ENCODE measurements at regions not wholly inside any gene's neighbourhood (a gene's known extent, or its start where the extent isn't known, plus 50 kb on each side); places are given as distances from the start of the nearest gene placed in this dataset.

DNA sequence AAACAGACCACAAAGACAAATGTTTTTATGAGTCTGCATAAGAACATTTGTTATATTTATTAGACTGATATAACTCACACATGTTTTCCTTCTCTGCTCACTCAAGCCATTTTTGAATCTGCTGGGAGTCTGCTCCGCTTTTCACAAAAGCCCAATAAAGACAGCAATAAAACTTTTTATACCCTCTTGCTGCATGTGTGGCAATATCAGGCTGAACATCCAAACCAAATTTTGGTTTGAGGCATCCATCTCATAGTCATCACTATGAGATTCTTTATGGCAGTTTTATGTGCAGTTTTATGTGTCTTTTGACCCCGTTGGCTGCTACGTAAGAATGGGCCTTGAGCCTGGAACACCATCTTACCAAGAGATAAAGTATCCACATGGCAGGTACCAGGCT is 1276.8 kb upstream of the ADGRB3 start (continued):
- TF ChIP-seq, protein P1, sequence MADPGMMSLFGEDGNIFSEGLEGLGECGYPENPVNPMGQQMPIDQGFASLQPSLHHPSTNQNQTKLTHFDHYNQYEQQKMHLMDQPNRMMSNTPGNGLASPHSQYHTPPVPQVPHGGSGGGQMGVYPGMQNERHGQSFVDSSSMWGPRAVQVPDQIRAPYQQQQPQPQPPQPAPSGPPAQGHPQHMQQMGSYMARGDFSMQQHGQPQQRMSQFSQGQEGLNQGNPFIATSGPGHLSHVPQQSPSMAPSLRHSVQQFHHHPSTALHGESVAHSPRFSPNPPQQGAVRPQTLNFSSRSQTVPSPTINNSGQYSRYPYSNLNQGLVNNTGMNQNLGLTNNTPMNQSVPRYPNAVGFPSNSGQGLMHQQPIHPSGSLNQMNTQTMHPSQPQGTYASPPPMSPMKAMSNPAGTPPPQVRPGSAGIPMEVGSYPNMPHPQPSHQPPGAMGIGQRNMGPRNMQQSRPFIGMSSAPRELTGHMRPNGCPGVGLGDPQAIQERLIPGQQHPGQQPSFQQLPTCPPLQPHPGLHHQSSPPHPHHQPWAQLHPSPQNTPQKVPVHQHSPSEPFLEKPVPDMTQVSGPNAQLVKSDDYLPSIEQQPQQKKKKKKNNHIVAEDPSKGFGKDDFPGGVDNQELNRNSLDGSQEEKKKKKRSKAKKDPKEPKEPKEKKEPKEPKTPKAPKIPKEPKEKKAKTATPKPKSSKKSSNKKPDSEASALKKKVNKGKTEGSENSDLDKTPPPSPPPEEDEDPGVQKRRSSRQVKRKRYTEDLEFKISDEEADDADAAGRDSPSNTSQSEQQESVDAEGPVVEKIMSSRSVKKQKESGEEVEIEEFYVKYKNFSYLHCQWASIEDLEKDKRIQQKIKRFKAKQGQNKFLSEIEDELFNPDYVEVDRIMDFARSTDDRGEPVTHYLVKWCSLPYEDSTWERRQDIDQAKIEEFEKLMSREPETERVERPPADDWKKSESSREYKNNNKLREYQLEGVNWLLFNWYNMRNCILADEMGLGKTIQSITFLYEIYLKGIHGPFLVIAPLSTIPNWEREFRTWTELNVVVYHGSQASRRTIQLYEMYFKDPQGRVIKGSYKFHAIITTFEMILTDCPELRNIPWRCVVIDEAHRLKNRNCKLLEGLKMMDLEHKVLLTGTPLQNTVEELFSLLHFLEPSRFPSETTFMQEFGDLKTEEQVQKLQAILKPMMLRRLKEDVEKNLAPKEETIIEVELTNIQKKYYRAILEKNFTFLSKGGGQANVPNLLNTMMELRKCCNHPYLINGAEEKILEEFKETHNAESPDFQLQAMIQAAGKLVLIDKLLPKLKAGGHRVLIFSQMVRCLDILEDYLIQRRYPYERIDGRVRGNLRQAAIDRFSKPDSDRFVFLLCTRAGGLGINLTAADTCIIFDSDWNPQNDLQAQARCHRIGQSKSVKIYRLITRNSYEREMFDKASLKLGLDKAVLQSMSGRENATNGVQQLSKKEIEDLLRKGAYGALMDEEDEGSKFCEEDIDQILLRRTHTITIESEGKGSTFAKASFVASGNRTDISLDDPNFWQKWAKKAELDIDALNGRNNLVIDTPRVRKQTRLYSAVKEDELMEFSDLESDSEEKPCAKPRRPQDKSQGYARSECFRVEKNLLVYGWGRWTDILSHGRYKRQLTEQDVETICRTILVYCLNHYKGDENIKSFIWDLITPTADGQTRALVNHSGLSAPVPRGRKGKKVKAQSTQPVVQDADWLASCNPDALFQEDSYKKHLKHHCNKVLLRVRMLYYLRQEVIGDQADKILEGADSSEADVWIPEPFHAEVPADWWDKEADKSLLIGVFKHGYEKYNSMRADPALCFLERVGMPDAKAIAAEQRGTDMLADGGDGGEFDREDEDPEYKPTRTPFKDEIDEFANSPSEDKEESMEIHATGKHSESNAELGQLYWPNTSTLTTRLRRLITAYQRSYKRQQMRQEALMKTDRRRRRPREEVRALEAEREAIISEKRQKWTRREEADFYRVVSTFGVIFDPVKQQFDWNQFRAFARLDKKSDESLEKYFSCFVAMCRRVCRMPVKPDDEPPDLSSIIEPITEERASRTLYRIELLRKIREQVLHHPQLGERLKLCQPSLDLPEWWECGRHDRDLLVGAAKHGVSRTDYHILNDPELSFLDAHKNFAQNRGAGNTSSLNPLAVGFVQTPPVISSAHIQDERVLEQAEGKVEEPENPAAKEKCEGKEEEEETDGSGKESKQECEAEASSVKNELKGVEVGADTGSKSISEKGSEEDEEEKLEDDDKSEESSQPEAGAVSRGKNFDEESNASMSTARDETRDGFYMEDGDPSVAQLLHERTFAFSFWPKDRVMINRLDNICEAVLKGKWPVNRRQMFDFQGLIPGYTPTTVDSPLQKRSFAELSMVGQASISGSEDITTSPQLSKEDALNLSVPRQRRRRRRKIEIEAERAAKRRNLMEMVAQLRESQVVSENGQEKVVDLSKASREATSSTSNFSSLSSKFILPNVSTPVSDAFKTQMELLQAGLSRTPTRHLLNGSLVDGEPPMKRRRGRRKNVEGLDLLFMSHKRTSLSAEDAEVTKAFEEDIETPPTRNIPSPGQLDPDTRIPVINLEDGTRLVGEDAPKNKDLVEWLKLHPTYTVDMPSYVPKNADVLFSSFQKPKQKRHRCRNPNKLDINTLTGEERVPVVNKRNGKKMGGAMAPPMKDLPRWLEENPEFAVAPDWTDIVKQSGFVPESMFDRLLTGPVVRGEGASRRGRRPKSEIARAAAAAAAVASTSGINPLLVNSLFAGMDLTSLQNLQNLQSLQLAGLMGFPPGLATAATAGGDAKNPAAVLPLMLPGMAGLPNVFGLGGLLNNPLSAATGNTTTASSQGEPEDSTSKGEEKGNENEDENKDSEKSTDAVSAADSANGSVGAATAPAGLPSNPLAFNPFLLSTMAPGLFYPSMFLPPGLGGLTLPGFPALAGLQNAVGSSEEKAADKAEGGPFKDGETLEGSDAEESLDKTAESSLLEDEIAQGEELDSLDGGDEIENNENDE (IDR thresholded peaks at IDR 0.05; ENCODE audit: insufficient replicate concordance, low read length), result no peak
- TF ChIP-seq, protein P2, sequence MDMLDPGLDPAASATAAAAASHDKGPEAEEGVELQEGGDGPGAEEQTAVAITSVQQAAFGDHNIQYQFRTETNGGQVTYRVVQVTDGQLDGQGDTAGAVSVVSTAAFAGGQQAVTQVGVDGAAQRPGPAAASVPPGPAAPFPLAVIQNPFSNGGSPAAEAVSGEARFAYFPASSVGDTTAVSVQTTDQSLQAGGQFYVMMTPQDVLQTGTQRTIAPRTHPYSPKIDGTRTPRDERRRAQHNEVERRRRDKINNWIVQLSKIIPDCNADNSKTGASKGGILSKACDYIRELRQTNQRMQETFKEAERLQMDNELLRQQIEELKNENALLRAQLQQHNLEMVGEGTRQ (IDR thresholded peaks at IDR 0.05; ENCODE audit: low read length), result no peak
- no peak for TF ChIP-seq BRCA1 (IDR thresholded peaks at IDR 0.05; ENCODE audit: low read depth, low read length)
- no peak for TF ChIP-seq RNF2 (IDR thresholded peaks at IDR 0.05; ENCODE audit: borderline replicate concordance, low read depth, low read length, missing control alignments, poor library complexity, severe bottlenecking)
- no peak for TF ChIP-seq RBBP5 (IDR thresholded peaks at IDR 0.05; ENCODE audit: borderline replicate concordance, low read depth, low read length)
- TF ChIP-seq EP300 (IDR thresholded peaks at IDR 0.05; ENCODE audit: borderline replicate concordance in 1 of 2, low read depth in 2 of 2, low read length in 2 of 2), result no peak
- no peak for TF ChIP-seq CBX8 (IDR thresholded peaks at IDR 0.05; ENCODE audit: borderline replicate concordance, low read depth, low read length)
- no peak for TF ChIP-seq KDM5A (IDR thresholded peaks at IDR 0.05; ENCODE audit: low read length)
- no peak for TF ChIP-seq PHF8 (conservative IDR thresholded peaks at IDR 0.05; ENCODE audit: low read depth, low read length)
- no peak for TF ChIP-seq FOSL1 (IDR thresholded peaks at IDR 0.05; ENCODE audit: insufficient read depth, low read depth, low read length)

Measured in H1 (cell line).